HG02642 (cell line): ENCODE measurements at regions not wholly inside any gene's neighbourhood (a gene's known extent, or its start where the extent isn't known, plus 50 kb on each side); places are given as distances from the start of the nearest gene placed in this dataset.

Experiments used
- ATAC-seq: cut with Tn5 transposase; IDR thresholded peaks from one replicate; pipeline ENCODE4 v1.9.1; 2021; ENCODE audit warnings: mild to moderate bottlenecking; ENCODE audit not compliant: unreplicated experiment, poor library complexity

GRCh38 chr6:106035655-106036054, 50.5 kb upstream of the PRDM1 start:
- ATAC-seq, result no peak

GRCh38 chr6:106033806-106034205, 52.3 kb upstream of the PRDM1 start:
- ATAC-seq, result no peak

DNA sequence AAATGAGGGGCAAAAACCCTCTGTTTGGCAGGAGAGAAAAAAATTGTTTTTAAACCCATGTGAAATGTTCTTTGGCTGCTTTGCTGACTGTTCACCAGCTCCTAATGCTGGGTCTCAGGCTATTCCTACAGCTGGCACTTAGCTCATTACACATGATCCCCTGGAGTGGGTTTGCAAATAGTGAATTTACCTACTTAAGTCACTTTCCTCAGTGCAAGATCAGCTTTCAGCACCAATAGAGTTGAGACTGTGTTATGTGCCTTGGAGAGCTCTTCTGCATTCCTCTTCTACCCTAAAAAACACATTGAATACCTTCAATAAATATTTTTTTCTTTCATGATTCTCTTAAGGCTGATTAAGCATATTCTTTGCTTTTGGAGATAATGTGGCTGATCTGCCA, 58.4 kb upstream of the PRDM1 start:
- ATAC-seq, result no peak

- ATAC-seq, result no peak
Measured at GRCh38 chr6:106026748-106027715, 59.1 kb upstream of the PRDM1 start.

DNA sequence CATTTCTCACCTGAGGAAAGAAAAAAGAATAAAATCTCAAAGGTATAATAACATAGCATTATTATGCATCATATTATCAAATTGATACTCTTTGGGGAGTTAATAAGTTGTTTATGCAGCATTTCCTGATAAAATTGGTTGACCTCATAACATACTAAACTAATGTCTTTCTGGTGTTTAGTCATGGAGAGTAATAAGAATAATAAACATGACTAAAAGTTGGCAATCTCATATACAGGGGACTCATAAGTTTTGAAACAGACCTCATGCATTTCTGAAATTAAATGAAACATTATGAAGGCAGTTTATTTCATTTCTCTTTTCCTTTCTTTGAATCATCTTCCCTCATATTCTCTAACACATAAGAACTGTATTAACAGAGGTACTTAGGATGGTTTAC, 60.5 kb upstream of the PRDM1 start:
- no peak for ATAC-seq

DNA sequence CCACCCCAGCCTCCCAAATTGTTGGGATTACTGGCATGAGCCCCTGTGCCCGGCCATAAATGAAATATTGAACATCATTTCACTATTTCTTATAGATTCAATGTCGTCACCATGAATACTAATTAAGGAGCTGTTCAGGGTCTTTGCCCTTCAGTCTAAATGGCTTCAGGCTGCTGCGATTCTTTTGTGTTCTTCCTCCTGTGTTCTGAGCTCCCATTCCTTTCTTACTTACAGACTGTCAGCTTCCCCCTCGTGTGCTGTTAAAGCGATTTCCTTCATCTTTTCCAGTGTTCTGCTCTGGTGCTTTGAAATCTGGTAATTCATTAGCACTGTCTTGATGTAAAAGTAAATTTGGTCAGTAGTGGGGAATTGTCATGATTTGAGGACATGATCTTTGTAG, 63.3 kb upstream of the PRDM1 start:
- no peak for ATAC-seq

- no peak for ATAC-seq
Measured at GRCh38 chr6:106017454-106017853, 68.7 kb upstream of the PRDM1 start.

DNA sequence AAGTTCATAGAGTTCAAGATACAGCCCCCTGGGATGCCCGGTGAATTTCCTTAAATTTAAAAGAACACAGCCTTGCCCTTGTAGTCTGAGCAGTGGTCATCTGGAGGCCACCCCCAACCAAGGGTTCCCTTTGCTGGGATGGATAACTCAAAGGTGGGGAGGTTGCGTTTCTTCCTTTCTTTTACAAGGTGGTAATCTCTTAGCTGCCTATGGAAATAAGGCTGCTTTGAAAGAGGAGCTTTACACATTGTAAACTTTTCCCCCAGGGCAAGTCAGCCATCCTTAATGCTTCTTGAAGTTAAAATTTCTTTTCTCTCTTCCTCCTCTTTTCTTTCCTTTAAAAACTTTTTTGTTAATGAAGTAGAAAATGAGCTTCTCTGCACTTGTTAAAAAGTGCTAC, 71.2 kb upstream of the PRDM1 start:
- no peak for ATAC-seq

GRCh38 chr6:106011476-106011875, 74.7 kb upstream of the PRDM1 start:
- no peak for ATAC-seq

DNA sequence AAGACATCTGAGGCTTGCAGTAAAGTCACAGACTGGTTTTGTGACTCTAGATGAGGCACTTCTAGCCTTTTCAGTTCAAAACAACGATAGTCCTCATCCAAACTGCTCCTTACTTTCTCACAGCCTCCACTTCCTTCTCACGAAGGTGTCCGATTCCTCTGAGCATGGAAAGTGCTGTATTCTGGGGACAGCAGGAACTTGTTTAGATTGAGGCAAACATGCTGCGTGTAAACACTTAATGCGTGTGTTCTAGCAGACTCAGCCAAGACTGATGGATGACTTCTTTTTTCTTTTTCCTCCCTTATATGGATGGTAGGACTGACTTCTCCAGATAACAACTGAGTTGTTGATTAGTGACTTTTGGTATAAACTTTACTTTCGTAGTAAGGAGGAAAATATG, 80.2 kb upstream of the PRDM1 start:
- ATAC-seq, result no peak

DNA sequence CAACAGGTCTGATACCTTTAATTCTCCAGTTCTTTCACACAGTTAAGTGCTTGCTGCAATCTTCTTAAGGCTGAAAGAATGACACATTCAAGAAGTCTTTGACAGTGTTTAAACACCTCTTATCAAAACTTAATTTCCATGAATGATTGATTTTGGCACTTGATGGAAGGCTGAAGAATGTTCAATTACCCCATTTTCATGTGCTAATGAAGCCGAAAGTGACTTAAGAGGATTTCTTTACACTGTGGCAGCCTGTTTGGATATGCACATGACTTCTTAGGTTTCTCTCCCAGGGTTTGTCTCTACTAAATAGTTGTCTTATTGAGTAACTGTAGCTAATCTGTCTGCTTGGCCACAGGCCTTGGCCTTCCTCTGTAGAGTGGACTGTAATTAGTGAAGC, 81.1 kb upstream of the PRDM1 start:
- no peak for ATAC-seq

- ATAC-seq, result no peak
Measured at GRCh38 chr6:106003268-106003987, 82.7 kb upstream of the PRDM1 start.

DNA sequence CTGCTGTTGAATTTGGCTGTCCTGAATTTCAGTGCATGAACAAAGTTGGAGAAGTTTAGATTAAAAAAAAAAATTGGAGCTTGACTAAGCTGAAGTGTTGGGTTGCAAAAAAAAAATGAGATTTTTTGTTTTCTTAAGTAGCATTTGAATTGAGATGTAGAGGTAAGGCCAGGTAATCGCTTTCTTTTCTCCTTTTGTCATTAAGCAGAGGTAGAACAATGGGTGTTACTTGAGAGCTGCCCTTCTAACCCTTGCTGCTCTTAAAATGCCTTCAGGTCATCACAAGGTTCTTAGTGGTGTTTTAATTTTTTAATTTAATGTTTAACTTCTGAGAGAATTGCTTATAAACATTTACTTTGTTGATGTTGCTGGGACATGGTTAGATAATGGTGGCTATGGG, 84.1 kb upstream of the PRDM1 start:
- ATAC-seq, result no peak

DNA sequence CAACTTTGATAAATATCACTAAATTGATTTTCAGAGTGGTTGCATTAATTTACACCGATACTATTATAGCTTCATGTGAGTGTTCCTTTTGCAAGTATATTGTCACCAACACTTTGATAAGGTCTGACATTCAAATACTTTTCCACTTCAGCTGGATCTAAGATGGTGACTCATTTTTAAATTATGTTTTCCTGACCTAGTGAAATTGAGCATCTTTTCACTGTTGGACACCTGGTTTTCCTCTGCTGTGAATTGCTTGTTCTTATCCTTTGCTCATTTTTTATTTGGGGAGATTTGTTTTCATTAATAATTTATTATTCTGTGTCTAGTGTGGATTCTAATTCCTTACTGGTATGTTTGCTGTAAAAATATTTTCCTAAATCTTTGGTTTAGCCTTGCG, 85.2 kb upstream of the PRDM1 start:
- ATAC-seq, result no peak

GRCh38 chr6:105997482-105997881, 88.7 kb upstream of the PRDM1 start:
- no peak for ATAC-seq

- ATAC-seq, result no peak
Measured at GRCh38 chr6:105995391-105995865, 90.7 kb upstream of the PRDM1 start.

DNA sequence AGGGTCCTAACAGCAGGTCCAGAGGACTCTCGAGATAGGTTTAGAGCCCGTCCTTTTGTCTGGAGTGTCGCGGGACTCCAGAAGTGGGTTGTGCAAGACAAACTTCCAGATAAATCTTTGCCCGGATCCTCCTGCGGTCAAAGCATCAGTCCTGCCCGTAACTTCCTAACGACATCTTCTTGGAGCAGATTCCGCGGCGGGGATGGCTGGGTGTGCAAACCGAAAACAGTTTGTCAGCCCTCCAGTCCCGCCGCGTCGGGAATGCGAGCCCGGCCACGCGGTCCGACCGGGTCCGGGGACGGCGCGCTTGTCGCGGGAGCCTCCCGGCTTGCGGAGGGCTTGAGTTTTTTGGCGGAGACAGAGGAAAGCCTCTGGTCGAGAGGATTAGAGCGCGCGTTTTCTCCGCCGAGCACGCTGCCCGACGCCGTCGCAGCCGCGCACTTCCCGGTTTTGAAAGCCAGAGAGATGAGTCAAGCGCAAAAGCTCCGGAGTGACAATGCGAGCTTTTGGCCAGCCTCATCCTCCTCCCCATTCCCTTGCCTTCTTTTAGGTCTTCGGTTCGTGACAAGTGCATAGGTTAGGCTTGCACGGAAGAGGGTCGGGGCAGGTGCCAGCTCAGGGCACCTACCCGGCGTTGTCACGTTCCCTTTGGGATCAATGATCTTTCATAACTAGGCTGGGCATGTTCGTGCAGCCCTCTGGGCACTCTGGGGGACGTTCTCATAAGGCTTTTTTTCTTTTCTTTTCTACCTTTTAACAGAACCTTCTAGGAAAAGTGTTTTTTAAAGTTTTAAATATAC, 91.3 kb upstream of the PRDM1 start:
- no peak for ATAC-seq

DNA sequence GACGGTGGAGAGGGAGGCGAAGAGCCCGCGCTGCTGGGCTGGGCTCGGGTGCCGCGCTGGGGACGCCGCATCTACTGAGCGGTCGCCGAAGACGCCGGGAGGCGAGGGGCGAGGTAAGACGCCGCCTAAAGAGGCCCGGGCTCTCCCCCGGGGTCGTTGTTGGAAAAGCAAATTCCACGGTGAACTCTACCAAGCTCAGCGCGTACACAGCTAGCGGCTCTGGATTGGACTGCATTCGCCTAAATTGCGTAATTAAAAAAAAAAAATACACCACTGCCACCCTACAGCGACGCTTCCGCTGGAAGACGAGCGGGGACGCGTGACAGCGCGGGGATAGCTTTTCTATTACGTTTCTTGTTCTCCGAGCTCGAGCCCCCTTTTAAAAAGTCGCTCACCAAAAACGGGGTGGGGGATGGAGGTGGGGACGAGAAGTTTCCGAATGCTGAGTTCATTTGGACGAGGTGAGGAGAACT, 92.0 kb upstream of the PRDM1 start:
- no peak for ATAC-seq

DNA sequence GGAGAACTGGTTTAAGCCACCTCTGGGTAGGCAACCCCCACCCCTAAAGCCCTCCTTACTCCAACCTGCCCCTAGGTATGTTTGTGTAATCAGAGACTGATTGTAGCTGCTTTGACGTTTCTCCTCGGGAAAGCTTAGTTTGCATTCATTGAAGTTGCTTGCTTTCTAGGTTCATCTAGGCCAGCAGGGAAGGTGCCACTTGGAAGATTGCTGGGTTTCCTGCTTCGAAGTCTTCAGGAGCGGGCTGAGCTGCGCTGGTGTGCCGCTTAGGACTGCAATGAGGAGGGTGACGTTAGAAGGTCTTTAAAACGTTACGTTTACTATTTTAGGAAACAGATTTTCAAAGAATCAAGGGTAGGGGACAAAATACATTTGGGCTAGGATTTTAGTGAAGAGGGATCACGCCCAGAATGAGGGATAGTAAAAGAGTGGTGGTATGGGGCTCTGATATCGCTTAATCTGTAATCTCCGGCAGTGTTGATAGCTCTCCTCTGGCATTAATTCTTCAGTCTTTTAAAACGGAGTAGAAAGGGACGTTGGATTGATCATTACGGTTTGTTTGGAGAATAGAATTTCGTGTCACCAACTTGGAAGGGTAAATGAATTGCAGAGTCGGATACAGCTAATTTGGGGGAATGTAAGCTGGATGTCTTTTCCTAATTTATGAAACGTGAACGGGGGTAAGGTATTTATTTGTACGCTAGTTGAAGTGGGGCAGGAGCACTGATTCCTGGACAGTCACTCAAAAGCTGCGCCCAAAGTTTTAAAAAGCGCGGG, 92.6 kb upstream of the PRDM1 start:
- no peak for ATAC-seq
